ENCODE measurements at regions not wholly inside any gene's neighbourhood (a gene's known extent, or its start where the extent isn't known, plus 50 kb on each side); places are given as distances from the start of the nearest gene placed in this dataset.

GRCh38 chr1:14511796-14512585 is 86.5 kb upstream of the KAZN start:
- DNase-seq = no peak

GRCh38 chr1:14513111-14513510 is 85.4 kb upstream of the KAZN start:
- DNase-seq = no peak

- DNase-seq = no peak
These were observed 83.7 kb upstream of the KAZN start for GRCh38 chr1:14514739-14515138.

GRCh38 chr1:14516974-14517840 is 81.3 kb upstream of the KAZN start:
- DNase-seq = peak; percentile 5

GRCh38 chr1:14517841-14518180 is 80.7 kb upstream of the KAZN start:
- no peak for DNase-seq

GRCh38 chr1:14519976-14520375 is 78.5 kb upstream of the KAZN start:
- DNase-seq = no peak

GRCh38 chr1:14520514-14521163 is 77.8 kb upstream of the KAZN start:
- no peak for DNase-seq

- DNase-seq = no peak
These were observed 76.9 kb upstream of the KAZN start for GRCh38 chr1:14521622-14522021.

GRCh38 chr1:14522077-14522925 is 76.2 kb upstream of the KAZN start:
- DNase-seq = no peak

- peak; percentile 21 for DNase-seq
These were observed 75.6 kb upstream of the KAZN start for GRCh38 chr1:14522926-14523241.

- no peak for DNase-seq
These were observed 73.5 kb upstream of the KAZN start for GRCh38 chr1:14524826-14525636.

- DNase-seq = no peak
These were observed 69.0 kb upstream of the KAZN start for GRCh38 chr1:14529475-14529874.

- DNase-seq = no peak
These were observed 67.0 kb upstream of the KAZN start for GRCh38 chr1:14531519-14531918.

- DNase-seq = no peak
These were observed 62.7 kb upstream of the KAZN start for GRCh38 chr1:14535619-14536355.

- no peak for DNase-seq
These were observed 60.1 kb upstream of the KAZN start for GRCh38 chr1:14538335-14538734.

- DNase-seq = no peak
These were observed 59.2 kb upstream of the KAZN start for GRCh38 chr1:14539309-14539708.

- no peak for DNase-seq
These were observed 58.4 kb upstream of the KAZN start for GRCh38 chr1:14539953-14540563.

- DNase-seq = no peak
These were observed 57.1 kb upstream of the KAZN start for GRCh38 chr1:14541348-14541747.

GRCh38 chr1:14543191-14543840 is 55.2 kb upstream of the KAZN start:
- no peak for DNase-seq

- no peak for DNase-seq
These were observed 54.2 kb upstream of the KAZN start for GRCh38 chr1:14544319-14544718.

Data from EL (cell line).